AG09319 (cell line): ENCODE measurements at regions not wholly inside any gene's neighbourhood (a gene's known extent, or its start where the extent isn't known, plus 50 kb on each side); places are given as distances from the start of the nearest gene placed in this dataset.

Source experiments
- DNase-seq: peaks from one replicate; pipeline ENCODE4 v3.0.0-alpha.2; 2010; ENCODE audit warnings: low read depth; ENCODE audit errors: extremely low read depth
- CTCF ChIP-seq: IDR thresholded peaks from 2 replicates; pipeline ENCODE4 v1.5.1; 2011; ENCODE audit warnings: low read depth, mild to moderate bottlenecking, inconsistent platforms, low read length, moderate library complexity

GRCh38 chr5:153881687-153882086, 157.0 kb downstream of the FAM114A2 start:
- no peak for TF ChIP-seq CTCF
- DNase-seq, result no peak

- TF ChIP-seq CTCF, result no peak
- DNase-seq, result no peak
Observed at GRCh38 chr5:153880106-153880505, 158.6 kb downstream of the FAM114A2 start.

DNA sequence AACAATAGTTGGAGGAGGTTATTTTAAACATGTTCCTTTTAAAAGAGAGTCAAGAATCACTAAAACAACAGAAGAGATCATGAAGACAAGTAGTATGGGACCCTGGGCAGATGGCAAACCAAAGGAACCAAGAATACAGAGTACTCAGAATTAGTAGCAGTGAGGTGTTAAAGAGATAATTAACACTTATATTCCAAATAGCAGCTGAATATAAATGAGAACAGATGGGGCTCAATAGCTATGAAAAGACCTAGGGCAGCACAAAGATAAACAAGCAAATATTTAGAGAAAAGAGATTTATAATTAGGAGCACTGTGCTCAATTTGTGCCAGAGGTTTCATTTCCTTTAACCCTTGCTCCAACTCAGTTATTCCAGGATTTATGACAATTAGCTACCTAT, 159.1 kb downstream of the FAM114A2 start:
- TF ChIP-seq CTCF, result no peak
- no peak for DNase-seq

- no peak for DNase-seq
- no peak for TF ChIP-seq CTCF
Observed at GRCh38 chr5:153866176-153866575, 172.5 kb downstream of the FAM114A2 start.

DNA sequence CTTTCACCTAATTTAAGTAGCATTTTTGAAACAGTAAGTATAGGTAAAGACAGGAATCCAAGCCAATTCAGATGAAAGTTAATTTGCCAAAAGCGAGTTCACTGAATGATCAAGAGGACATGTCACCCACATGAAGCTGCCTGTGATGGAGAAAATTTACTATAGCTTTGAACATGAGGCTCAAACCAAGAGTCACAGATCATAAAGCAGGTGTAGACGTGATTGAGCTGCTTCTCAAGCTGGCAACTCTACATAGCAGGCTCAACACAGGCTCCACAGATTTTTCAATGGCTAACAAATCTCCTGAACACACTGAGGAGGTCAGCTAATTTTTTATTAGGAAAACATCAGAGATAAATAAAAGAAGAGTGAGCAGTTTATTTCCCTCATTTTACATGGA, 173.7 kb downstream of the FAM114A2 start:
- TF ChIP-seq CTCF, result no peak
- DNase-seq, result no peak

DNA sequence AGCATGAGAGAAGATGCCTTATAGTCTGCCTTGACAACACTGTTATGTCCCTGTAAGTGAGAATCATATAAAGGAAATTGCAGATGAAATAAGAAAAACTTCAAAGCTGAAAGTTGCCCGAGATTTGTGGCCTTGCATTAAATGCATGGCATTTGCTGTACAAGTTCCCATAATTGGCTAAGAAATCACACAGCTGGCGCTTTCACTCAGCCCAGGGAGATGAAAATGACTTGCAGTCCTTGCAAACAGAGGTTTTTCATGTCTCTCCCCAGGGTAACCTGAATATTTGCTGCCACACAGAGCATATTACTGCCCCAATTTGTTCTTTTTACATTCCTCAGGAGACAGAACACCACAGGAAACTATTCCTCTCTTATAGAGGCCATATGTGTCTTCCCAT, 174.8 kb downstream of the FAM114A2 start:
- no peak for TF ChIP-seq CTCF
- DNase-seq, result no peak
